NCI-H1694 treated with DMSO at 0.1 percent for 48 hours (cell line): ENCODE measurements at regions not wholly inside any gene's neighbourhood (a gene's known extent, or its start where the extent isn't known, plus 50 kb on each side); places are given as distances from the start of the nearest gene placed in this dataset.
A peak's percentile ranks its signal among the peaks of the same experiment; 100 is the strongest.

Source experiments
- DNase-seq: peaks from one replicate; lab custom pipeline; 2025; lab: John Stamatoyannopoulos, UW

DNA sequence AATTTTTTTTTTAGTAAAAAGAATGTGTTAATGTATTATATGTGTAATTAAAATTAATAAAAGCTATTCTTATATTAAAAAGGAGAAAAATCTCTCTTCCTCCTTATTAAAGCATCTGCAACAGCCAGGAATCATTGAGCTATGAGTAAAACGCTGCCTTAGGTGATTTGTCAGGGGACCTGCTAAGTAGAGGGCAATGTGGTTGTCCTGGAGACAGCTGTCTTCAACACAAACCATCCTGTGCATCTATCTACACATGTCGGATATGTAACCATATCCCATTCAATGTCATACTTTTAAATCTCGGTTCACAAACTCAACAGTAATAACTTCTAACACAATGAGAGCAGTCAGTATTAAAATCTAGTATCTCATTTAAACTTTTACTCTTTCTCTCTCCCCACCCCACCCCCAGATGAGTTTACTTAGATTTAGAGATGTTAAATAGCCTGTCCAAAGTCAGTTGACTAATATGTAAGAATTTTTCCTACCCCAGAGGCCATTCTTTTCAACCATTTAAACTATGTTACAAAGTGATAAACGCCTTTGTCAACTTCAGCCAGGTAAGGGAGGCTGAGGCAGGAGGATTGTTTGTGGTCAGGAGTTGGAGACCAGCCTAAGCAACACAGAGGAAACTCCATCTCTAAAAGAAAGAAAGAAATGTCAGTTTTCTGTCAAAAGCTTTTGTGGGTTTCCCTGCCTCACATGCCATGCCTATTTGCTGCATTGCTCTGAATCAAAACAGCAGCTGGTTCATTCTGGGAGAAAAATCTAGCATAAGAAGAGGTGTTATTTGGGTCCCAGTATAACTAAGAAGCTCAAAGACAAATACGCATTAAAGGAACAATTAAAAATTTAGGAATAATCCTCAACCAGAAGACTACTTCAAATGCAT, 413.7 kb upstream of the CCDC196 start:
- DNase-seq = no peak

GRCh38 chr14:66074537-66074936, 411.6 kb upstream of the CCDC196 start:
- peak; percentile 75 for DNase-seq

GRCh38 chr14:66076176-66076575, 410.0 kb upstream of the CCDC196 start:
- no peak for DNase-seq

GRCh38 chr14:66078006-66078405, 408.2 kb upstream of the CCDC196 start:
- DNase-seq = no peak

GRCh38 chr14:66081594-66082376, 404.4 kb upstream of the CCDC196 start:
- DNase-seq = no peak

- DNase-seq = no peak
Observed at GRCh38 chr14:66085224-66085623, 400.9 kb upstream of the CCDC196 start.

GRCh38 chr14:66085665-66086064, 400.5 kb upstream of the CCDC196 start:
- no peak for DNase-seq

DNA sequence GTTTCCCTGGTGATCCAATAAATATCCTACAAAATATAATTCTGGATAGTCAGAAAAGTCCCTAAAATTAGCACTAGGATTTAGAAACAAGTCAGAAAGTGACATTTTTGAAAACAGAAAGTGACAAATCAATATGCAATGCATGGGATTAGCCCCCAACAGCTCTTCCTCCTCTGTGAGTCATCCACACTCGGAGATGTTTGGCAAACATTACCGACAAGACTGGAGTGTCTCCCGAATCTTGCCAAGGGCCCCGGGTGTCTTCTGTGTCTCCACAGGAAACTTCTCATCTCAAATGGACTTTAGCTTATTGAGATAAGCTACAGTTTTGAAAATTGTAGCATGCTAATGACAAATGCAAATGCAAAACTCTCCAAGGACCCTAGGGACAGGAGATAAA, 398.9 kb upstream of the CCDC196 start:
- DNase-seq = no peak

GRCh38 chr14:66088656-66089055, 397.5 kb upstream of the CCDC196 start:
- no peak for DNase-seq

- no peak for DNase-seq
Observed at GRCh38 chr14:66092206-66092605, 394.0 kb upstream of the CCDC196 start.

GRCh38 chr14:66092748-66093147, 393.4 kb upstream of the CCDC196 start:
- no peak for DNase-seq

- no peak for DNase-seq
Observed at GRCh38 chr14:66094001-66094727, 392.0 kb upstream of the CCDC196 start.

- DNase-seq = peak; percentile 72
Observed at GRCh38 chr14:66099451-66099850, 386.7 kb upstream of the CCDC196 start.

DNA sequence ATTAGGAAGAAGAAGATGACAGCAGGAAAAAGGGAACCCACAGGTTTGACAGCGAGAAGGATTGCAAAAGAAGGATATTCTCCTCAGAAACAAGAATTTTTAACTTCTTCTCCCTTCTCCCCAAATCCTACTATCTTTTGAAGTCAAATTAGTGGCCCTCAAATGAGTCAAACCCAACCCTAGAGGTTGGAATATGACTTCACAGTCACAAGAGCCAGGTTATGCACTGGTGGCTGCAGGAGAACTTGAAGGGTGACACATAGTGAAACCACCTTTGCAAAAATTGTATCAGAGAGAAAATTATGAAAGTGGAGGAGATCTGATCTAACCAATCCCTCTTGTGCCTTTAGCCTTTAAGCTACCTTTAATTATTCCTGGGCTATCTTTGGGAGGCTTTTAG, 386.2 kb upstream of the CCDC196 start:
- peak; percentile 48 for DNase-seq

- no peak for DNase-seq
Observed at GRCh38 chr14:66101662-66102061, 384.5 kb upstream of the CCDC196 start.

DNA sequence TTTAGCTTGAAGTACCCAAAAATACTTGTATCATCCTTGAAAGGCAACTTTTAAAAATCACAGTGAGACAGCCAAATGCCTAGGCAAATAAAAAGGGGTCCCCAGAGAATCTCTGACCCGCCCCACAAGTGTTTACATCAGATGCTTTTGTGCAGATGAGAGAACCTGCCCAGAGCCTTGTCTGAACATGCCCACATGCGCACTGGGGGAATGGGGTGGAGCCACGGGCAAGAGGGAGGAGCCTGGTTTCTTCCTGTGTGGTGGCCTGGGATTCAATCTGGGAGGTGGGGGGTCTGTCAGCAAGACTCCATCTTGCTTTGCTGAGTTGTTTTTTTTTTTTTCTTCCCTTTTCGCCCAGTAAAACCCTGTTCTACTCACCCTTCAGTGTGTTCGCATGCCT, 381.7 kb upstream of the CCDC196 start:
- DNase-seq = no peak

DNA sequence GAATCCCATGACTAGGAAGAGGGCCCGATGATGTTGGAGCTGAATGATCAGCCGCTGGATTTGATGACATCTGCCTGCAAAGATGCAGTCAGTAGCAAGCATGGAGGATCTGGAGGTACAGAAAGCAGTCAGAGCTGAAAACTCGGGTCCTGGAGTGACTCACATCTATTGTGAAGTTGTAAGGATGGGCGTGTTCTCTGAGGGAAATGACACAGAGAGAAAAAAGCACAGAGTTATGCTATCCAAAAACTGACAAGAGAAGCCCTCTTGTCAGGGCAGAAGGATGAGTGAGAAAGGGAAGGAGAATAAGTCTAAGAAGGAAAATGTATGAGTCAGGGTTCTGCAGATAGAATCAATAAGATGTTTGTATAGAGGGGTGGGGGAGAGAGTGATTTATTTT, 380.4 kb upstream of the CCDC196 start:
- no peak for DNase-seq

DNA sequence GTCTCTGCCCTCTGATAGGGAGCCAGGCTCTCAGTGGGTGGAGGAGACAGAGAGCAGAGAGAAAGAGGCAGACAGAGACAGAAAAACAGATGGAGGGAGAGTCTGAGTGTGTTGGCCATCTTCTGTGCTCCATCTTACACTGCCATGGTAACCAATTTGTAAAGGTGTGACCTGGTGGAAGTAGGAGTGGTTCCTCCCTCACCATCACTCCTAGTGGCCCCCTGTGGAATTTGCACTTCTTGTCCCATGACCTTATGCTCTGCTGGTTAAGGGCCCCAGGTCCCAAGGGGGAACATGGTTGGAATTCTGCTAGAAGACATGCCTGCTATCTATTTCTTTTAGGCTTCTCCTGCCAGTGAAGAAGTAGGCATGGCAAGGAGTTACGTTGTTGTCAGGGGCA, 376.7 kb upstream of the CCDC196 start:
- no peak for DNase-seq

DNA sequence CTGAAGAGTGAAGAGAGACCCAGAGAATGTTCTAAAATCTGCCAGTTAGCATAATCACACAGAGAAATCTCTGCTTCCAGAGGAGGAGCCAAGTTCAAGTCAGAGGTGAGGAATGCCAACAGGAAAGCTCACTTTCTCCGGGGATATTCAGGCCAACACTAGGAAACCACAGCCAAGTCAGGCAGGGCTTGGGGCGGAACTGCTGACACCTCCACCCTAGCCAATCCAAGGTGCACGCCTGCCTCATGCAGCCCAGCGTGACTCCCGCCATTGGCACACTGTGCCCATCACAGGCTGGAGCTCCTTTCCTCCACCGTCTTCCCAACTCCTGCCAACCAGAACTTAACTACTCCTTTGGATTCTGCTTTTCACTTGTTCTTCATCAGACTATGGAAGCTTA, 374.3 kb upstream of the CCDC196 start:
- no peak for DNase-seq

GRCh38 chr14:66114071-66114470, 372.1 kb upstream of the CCDC196 start:
- DNase-seq = no peak

- no peak for DNase-seq
Observed at GRCh38 chr14:66115740-66116502, 370.2 kb upstream of the CCDC196 start.

DNA sequence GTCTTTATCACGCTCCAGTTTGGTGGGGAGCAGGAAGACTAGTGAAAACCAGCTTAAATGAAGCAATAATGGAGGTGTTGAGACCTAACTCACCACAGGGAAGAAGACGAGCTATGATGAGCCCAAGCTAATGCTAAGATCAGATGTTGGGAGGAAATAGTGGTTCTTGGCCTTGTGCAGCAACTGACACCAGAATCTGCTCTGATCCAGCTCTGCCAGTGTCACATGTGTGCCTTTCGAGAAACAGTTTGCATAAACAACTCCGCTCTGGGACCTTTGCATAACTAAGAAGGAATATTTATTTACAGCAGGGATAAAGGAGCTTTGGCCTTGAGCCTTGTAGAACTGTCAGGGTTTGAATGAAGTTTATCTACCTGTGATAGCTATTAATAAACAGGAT, 369.4 kb upstream of the CCDC196 start:
- no peak for DNase-seq
